GM19025 (cell line): ENCODE measurements at regions not wholly inside any gene's neighbourhood (a gene's known extent, or its start where the extent isn't known, plus 50 kb on each side); places are given as distances from the start of the nearest gene placed in this dataset.

ENCODE experiments used
- ATAC-seq: cut with Tn5 transposase; IDR thresholded peaks from one replicate; pipeline ENCODE4 v1.9.1; 2021; ENCODE audit warnings: mild to moderate bottlenecking, low read depth, moderate library complexity; ENCODE audit not compliant: unreplicated experiment

- no peak for ATAC-seq
Measured at GRCh38 chr1:87505391-87505983, 176.8 kb downstream of the LMO4 start.

- no peak for ATAC-seq
Measured at GRCh38 chr1:87506147-87506546, 177.5 kb downstream of the LMO4 start.

DNA sequence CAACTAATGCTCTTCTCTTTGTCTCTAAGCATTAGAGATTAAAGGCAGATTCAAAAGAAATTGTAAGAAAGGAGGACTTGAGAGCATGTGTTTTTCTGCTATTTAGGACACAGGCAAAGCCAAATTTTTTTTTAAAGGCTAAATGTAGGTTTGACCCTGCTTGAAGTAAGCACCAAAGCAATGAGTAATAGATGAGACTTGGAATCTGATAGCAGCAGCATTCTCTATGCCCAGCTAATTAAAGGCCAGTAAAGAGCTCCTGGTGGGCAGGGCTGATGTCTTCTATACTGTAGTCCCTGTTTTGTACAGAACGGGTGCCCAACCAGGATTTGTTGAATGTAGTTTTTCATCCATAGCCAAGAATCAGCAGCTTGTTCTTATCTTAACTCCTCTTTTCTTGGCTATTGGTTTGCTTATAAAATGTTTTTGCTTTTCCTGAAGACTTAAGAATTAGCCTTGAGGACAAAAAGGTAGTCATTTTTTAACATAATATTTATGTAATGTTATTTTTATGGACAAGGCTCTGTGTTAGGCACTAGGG, 179.6 kb downstream of the LMO4 start:
- ATAC-seq = no peak

GRCh38 chr1:87510540-87510939, 181.9 kb downstream of the LMO4 start:
- ATAC-seq = no peak

DNA sequence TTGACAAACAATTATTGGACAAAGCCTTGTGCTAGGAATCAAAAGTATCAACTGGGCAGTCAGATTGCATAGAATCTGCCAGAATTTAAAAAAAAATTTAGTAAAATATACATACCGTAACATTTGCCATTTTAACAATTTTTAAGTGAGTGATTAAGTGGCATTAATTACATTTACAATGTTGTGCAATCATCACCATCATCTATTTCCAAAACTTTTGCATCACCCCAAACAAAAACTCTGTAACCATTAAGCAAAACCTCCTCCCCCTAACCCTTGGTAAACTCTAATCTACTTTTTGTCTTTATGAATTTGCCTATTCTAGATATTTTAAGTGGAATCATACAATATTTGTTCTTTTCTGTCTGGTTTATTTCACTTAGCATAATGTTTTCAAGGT, 182.8 kb downstream of the LMO4 start:
- ATAC-seq = no peak

GRCh38 chr1:87512431-87512830, 183.8 kb downstream of the LMO4 start:
- no peak for ATAC-seq

GRCh38 chr1:87513255-87513654, 184.6 kb downstream of the LMO4 start:
- ATAC-seq = no peak

DNA sequence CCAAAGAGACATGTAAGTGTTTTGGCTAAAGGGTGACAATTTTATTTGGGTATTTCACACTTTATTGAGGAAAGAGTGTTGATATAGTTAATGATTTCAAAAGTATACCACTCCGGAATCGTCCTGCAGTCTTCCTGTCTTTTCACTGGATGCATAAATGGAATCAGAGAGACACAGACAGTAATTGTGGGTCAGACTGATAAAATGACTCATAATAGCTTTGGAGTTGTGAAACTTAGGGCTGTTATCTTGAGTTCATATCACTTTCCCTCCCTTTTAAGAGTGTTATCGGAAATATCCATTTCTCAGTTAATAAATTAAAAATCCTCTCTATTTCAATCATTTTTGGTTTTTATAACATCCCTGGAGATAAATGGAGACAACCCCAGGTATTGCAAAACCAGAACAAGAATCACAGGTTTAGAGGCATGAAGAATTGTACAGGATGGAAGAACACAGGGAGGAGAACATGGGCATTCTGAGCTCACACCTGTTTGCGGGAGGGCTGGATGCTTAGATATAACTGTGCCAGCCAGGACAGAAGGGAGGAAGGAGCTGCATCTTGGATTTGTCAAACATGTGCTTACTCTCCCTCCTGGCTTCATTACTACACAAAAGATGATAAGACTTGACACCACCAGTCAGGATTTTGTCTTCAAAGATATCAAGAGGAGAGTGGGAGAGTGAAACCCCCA, 185.4 kb downstream of the LMO4 start:
- no peak for ATAC-seq

GRCh38 chr1:87515781-87516180, 187.1 kb downstream of the LMO4 start:
- no peak for ATAC-seq

GRCh38 chr1:87518794-87519193, 190.1 kb downstream of the LMO4 start:
- ATAC-seq = no peak

DNA sequence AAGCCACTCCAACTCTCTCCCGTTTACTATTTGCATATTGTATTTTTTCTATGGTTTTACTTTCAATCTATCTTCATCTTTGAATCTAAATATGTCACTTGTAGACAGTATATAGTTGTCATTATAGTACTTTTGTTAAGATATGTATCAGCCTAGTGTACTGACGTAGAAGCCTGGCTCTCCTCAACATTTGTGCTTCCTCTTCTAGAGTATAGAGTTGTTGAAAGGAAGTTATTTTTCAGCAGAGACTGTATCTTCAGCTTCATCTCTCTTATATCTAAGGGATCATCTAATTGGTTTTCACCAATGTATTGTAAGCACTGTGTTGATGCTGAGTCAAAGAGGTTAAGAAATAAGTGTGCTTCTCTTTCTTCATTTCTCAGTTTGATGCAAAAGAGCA, 192.8 kb downstream of the LMO4 start:
- no peak for ATAC-seq

GRCh38 chr1:87523466-87523865, 194.8 kb downstream of the LMO4 start:
- no peak for ATAC-seq

DNA sequence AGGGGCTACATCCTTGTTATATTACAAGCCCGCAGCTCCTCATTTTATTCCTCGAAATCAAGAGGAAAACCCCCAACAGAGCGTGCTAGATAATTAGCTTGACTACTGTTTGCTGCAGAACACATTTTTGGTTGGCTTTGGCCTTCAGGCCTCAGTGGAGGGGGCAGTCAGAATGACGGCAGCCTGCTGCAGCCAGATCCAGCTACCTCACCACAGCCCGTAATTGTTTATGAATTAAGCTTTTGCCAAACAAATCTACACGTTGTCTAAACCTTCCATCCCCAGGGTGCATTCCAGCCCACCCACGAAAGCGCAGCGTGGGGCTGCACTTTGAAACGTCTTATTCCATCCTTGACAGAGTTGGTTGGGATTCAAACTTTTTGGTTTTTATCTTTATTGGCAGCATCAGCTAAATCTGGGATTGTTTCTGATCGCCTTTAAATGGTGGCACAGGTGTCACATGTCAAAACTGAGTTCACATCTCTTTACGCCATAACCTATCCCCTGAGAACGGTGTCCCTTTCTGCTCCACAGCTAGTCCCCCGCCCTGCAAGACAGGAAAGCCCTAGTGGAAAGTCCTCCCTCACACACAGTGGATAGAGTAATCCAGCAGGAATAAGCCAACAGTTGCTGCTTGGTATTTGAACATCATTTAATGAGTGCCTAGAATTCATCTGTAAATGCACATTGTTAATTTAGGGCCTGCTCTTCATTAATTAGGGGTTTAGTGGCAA, 195.5 kb downstream of the LMO4 start:
- ATAC-seq = no peak

DNA sequence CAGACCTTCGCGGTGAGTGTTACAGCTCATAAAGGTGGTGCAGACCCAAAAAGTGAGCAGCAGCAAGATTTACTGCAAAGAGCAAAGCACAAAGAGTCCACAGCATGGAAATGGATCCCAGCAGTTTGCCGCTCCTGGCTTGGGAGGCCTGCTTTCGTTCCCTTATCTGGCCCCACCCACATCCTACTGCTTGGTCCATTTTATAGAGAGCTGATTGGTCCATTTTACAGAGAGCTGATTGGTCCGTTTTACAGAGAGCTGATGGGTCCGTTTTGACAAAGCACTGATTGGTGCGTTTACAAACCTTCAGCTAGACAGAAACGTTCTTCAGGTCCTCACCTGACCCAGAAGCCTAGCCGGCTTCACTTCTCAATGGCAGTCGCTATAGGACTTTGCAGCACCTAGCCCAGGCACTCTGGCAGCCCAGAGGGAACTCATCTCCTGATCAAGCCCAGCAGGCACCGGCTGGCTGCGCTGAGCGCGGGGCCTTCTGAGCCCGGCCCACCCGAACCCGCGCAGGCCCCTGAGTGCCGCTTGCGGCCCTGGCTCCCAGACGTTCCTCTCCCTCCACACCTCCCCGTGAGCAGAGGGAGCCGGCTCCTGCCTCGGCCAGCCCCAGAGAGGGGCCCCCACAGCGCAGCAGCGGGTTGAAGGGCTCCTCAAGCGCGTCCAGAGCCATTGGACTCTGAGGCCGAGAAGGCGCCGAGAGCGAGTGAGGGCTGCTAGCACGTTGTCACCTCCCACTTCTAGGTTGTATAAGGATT, 200.3 kb downstream of the LMO4 start:
- no peak for ATAC-seq

- no peak for ATAC-seq
Measured at GRCh38 chr1:87530042-87530807, 201.5 kb downstream of the LMO4 start.

DNA sequence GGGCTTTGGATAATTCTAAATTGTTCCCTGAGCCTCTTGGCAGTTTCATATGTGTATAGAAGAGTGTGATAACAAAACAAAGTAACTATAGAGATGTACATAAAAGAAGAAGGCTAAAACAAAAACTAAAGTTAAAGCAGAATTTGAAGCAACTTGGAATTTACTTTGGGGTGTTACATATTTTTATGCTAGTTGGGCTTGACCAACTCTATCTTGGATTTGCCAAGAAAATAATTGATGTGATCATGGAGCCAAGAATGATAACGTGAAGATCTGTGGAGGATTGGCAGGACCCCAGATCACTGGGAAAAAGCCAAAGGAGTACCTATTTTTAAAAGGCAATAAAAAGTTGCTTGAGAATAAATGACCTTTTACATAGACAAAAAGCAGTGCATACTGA, 206.9 kb downstream of the LMO4 start:
- no peak for ATAC-seq

GRCh38 chr1:87539147-87539546, 210.5 kb downstream of the LMO4 start:
- ATAC-seq = no peak

DNA sequence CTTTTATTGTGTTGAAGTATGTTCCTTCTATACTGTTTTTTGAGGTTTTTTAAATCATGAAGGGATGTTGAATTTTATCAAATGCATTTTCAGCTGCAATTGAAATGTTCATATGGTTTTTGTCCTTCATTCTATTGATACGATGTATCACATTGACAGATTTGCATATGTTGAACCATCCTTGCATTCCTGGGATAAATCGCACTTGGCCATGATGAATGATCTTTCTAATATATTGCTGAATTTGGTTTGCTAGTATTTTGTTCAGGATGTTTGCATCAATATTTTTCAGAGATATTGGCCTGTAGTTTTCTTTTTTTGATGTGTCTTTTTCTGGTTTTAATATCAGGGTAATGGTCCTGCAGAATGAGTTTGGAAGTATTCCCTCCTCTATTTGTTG, 214.0 kb downstream of the LMO4 start:
- no peak for ATAC-seq

DNA sequence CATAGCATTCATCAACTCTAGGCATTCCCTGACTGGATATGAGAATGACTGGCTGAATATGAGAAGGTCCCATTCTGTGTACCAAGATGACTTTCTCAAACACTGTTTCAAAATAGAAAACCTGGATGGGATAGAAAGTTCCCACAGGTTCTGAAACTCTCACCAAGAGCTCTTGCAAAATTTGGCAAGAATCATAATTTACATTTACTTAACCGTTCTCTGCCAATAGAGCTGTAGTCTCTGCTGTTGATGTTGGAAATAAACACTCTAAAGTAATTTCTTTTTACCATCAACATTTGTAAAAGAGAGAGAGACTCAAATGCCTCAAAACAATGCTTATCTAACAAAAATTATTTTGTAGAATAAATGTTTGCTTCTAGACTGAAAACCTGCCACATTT, 221.1 kb downstream of the LMO4 start:
- ATAC-seq = no peak

DNA sequence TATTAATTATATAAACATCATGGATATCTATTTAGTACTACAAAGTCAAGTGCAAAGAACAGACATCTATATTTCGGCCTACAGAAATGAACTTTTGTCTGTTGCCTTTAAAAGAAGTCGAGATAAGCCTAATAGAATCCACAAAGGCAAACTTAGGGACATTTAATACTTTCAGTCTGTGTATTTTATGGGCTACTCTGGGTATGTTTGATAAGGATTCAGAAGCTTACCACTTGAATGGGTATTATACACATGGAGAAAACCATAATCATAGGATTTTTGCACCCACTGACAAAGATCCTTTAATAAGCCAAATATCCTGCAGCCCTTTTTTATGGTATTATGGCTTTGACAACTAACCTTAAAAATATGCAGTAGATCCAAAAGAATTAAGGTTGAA, 224.8 kb downstream of the LMO4 start:
- ATAC-seq = no peak
